Brain pericyte (primary cell): ENCODE measurements at regions not wholly inside any gene's neighbourhood (a gene's known extent, or its start where the extent isn't known, plus 50 kb on each side); places are given as distances from the start of the nearest gene placed in this dataset.

Experiments used
- DNase-seq: peaks from one replicate; pipeline ENCODE4 v3.0.0-alpha.2; 2012; ENCODE audit warnings: low read depth, low spot score

DNA sequence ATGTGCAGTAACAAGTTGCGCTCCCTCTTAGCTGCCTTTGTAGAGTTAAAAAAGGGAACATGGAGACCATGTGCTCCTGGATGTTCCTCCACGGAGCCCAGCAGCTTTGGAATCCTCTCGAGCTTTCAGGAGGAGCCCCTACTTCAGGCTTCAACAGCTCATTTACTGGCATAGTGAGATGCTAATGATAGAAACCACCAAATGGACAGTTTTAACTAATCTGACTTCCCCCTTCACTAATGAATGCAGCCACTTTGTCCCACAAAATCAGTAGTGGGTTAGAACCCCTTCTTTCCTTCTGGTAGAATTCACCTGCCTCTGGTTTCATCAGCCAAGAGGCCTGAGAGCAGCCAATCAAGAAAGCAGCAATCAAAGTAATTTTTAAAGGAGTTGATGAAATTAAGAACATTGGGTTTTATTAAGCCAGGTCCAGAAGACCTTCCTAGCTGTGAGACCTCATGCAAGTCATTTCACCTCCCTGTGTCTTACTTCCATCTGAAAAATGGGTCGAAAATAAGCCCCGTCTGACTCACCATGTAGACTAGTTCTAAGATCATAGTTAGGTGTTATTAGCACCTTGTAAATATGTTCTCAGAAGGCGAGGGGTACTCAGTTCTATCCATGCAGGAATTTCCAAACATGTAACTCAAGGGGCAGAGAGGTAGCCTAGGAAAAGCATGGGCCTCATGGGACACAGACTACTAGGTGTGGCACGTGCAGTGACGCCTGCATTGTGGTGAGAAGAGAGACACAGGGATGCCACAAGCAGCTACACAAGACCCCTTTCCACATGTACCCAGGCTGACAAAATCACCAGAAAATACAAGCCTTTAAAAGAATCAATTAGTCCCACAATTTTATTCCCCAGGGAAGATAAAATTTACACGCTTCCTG, 179.7 kb upstream of the LPP start:
- no peak for DNase-seq

GRCh38 chr3:187974871-187975271, 179.1 kb upstream of the LPP start:
- no peak for DNase-seq

DNA sequence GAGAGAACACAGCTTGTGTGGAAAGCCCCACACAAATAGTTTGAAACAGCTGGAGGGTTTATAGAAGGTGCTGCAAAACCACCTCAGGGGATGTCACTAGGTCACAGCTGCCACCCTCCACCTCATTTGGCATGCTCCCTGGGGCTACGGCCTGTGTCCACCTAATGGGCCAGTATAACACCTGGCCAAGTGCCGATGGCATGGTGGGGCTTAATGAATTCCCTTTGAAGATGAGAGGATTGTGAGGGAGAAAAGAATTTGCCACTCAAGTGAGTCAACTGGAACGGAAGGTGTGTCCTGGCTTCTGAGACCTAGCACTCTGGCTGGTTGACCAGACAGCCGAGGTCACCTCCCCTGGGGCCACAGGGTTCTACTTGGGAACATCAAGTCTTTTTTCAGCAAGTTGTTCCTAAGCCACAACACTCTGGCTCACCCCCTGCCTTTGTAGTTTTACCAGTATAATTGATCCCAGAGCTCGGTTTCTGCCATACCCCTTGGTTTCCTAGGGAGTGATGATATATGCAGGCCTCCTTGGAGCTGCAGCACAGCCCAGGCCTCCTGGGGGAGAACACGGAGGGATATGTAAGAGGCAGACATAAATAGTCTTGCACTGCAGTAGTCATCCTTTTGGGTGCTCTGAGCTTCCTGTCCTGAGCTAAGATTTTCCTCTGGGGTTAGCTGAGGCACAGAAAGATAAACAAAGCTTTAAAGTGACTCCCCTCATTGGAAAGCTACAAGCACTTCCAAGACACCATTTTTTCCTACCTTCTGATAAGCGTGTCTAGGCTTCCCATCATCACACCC, 178.2 kb upstream of the LPP start:
- DNase-seq, result no peak

- no peak for DNase-seq
Measured at GRCh38 chr3:187976365-187976900, 177.5 kb upstream of the LPP start.

GRCh38 chr3:187977659-187978058, 176.3 kb upstream of the LPP start:
- no peak for DNase-seq

DNA sequence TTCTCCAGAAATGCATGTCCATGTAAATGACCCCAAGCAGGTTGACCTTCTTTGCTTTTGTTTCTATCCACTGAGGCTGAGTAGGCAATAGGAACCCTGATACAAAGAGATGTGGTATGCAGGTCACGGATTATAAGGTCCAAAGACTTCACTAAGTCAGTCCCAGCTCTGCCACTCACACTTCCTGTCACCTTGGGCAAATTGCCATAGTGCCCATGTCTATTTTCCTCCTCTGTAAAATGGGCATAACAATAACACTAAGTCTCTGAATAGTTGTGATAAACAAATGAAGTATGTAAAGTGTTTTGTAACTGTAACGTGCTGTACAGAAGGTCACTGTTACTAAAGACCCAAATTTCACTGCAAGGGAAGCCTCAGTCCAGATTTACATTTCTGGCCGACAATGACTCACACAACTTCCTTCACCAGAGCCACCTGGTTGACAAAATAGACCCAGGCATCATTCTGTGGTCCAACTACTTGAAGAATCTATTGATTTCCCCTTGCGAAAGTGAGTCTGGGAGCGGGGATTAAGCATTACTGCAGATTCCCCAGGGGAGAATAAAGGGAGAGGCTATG, 175.4 kb upstream of the LPP start:
- no peak for DNase-seq

DNA sequence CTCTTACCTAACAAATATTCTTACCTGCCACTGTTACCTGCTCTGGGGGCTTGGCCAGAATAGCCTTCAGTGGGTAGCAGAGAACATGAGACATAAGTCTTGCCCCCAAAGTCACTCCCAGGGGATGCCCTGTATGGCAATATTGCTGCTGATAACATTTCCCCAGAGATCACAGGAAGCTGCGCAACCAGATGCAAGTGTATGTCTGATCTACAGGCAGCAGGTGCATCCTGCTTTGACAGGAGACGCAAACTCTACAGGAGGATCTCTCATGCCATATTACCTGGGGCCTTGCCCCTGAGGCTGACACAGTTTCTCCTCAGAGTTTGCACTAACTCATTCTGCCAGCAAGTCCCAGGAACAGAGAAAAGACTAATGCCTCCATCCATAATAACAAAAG, 174.4 kb upstream of the LPP start:
- no peak for DNase-seq

DNA sequence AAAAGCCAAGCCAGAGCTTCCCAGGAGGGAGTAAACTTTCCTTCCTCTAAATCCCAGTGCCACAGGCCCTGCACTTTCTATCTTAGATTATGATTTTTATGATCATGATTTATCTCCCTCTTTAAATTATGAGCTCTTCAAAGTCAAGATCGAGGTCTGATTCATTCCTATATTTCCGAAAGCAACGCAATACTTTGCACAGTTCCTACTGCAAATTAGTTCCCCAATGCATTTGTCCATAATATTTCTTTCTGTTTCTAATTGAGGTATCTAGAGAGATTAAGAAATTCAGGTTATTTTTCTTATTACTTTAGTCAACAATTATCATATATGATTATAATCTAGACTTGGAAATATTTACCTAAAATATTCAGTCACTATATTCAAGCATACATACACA, 173.1 kb upstream of the LPP start:
- no peak for DNase-seq

DNA sequence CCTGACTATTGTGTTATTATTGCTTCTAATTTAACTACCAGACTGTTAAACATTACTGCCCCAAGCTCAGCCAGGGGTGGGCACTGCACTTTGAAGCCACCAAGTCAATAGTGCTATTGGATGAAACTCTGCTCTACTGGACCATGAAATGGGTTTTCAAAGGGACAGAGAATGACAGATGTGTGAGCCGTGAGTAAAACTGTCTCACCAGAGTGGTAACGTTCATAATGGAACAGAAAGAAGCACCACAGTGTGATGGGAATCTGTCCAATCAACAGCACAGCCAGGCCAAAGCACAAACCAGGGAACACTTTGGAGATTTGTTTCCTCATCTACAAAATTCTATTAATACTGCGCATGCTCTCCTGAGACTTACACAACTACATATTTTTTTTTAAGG, 171.8 kb upstream of the LPP start:
- DNase-seq, result no peak

DNA sequence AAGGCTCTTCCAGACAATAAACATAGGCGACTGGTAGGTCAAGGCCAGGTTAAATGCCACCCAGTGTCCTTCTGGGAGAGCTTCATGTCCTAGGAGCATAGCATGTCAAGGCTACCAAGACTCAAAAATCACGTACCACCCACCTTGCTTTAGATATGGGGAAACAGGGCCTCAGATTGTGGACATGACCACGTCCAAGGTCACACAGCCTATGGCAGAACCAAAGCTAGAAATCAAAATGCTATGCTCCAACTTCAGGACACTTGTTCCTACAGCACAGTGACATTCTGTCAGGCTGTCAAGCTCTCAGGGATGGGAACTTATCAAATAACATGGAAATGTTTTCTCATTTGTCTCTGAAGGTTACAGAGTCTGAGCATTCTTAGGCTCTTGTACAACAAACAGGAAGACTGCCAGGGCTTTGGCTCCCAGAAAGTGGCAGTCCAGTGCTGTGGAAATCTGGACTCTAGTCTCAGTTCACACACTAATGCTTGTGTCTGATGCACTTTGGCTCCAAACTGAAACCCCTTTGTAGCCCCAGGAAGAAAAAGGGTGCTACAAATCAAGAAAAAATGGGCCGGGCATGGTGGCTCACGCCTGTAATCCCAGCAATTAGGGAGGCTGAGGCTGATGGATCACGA, 170.4 kb upstream of the LPP start:
- DNase-seq, result no peak

DNA sequence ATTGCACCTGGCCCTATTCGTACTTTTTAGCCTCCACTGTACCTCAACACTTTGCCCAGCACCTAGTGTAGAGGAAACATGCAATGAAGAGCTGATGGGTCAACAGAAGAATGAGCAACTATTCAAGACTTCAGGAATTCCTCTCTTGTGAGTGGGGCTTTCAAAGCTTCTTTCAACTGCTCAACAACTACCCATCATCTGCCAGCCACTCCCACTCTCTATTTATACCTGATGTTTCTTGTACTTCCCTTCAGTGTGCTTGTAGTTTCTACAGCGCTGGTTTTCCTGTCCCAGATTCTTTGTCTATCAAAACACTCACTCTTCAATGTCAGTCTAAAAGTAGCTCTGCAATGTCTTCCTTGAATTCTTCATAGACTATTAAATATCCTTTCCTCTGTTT, 168.3 kb upstream of the LPP start:
- no peak for DNase-seq

DNA sequence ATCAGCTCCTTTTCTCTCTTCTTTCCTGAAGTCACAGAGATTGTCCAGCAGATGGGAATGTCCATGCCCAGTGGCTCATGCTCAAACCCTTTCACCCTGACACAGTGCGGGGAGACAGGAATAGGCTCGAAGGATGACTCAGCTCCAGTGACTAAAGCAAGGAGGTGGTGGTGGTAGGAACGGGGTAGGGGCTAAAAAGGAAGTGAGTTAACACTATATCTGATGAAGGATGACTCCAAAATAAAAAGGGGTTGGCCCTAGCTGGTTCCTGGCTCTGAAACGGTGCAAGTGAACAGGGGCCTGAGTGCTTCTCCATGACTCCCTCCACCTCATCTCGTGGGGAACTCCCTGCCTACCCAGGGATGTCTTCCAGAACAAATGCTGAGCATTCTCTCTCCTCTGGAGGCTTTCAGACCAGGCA, 167.4 kb upstream of the LPP start:
- DNase-seq, result no peak

DNA sequence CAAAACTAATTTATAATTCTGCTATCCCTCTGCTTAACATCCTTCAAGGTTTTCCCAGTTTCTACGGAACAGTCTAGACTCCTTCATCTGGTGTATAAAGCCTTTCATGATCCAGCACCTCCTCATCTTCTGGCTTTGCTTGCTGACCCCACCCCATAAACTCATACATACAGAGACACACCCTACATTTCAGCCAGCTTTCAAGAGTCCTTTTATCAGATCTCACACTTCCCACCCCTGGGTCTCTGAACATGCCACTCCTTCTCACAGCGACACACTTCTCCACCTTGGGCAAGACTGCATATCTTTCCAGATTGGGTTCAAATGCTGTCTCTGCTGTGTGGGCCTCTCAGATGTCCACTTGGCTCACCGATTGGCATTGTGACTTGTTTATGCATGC, 166.8 kb upstream of the LPP start:
- DNase-seq, result no peak

DNA sequence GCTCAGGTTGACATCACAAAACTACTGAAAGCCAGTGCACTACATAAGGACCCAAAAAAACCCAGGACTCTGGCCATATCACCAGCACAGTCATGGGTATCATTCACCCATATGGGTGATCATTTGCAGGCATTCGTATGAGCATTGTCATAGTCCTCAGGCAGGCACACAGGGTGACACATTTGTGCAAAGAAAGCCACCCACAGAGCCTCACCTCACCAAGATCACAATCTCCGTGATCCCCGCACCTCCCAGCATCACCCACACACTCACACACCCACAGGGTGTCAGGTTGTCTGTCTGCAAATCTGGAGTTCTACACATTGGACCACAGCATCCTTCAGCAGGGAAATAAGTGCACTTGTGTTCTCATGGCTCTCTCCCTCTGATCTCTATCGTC, 166.0 kb upstream of the LPP start:
- DNase-seq, result no peak

DNA sequence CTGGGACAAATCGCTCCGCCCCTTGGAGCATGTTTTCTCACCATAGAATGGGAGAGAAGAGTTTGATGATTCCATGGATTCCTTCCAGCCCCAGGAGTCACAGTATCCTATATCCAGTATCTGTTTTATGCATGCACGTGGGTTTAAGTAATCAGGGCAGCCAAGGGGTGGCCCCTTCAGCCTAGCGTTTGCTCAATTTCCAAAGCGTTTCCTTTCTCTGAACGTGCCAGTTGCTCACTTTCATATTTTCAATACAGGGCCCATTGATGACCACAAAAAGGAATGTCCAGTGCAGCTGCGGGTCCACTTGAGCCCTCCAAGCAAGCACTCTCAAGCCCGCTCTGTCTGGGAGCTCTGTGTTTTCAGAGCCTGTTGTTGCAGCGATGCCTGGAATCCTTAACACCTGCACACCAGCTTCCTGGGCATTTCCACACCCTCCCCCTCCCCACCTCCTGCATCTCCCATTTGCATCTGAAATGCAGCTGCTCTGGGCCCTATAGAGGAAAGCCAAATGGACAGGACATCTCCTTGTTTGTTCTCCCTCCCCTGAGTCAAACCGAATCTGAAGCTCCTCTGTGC, 164.3 kb upstream of the LPP start:
- no peak for DNase-seq

DNA sequence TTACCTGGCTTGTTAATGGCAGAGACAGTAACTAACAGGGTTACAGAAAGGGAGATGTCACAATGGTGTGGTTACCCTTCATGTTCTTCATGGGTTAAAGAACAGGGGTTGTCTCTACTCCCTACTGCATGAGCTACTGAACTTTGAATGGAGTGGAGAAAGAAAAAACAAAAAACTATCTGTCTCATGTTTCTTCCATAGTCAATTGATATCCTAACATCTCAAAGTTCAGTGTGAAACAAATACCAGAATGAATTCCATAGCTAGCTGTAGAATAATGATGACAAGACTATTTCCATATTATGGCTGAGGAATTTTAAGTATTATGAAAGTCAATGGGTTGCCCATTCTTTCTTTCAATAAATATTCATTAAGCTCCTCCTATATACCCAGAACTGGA, 161.3 kb upstream of the LPP start:
- DNase-seq, result no peak

DNA sequence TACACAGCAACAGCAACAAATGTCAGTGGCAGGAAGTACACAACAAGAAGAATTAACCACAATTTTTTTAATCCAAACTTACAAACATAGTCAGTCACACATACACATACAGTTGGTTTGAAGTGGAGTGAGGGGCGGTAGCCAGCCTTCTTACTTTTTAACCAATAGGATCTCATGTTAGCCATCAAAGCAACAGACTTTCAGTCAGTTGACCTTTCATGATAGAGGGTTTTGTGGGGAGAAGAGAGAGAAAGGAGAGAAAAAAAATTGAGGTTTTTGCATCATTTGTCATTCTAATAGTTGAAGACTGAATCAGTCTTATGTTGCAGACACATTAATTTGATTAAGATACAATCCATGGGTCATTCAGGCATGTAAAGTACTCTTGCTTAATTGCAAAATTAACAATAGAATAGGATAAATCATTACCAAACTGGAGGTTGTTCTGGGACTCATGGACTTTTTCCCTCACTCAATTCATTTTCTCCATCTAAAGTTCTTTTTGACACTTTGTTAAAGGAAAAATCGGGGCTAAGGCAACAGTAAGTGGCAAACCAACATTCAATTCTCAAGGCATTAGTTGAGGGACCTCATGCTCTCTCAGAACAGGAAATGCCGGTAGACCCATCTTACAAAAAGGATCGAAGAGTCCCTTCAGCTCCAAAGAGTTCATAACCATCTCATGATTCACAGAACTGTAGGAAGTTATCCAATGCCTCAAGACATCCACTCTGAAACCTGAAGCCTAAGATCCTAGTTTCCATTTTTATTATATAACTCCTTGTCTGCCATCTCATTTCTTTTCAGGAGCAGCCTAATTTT, 159.5 kb upstream of the LPP start:
- DNase-seq, result no peak

- DNase-seq, result no peak
Measured at GRCh38 chr3:187995043-187995400, 158.9 kb upstream of the LPP start.

GRCh38 chr3:187995667-187996066, 158.3 kb upstream of the LPP start:
- no peak for DNase-seq

DNA sequence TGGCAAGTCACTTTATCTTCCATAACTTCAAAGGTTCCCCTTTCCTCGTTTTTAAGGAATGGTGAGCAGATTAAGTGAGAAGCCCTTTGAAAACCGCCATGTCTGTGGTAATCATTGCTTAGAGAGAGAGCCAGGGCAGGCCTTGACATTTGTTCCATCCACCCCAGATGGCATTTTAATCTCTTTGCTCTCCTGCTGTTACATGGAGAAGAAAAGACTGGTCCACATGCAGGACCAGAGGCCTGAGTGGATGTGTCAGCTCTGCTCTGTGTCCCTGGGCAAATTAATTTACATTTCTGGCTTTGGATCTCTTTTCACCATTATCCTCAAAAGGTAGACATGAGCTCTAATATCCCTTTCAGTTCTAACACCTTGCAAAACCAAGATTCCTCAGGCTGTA, 157.3 kb upstream of the LPP start:
- no peak for DNase-seq

DNA sequence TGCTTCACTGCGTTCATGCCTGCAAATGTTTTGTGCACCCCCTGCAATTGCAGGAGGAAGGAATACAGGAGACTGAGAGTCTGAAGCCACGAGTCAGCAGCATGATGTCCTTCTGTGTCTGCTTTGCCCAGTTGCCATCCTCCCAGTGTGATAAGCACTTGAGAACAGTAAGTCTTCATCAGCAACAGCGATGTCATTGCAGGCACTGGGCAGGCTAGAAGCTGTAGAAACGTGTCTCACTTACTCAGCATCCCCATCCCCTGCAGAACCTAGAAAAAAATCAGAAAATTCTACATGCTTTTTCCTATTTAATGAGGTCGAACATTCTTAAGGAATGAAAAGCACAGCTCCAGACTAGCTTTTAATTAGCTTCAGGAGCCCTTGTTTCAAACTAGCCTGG, 156.5 kb upstream of the LPP start:
- DNase-seq, result no peak
